K562 (cell line): ENCODE measurements at regions not wholly inside any gene's neighbourhood (a gene's known extent, or its start where the extent isn't known, plus 50 kb on each side); places are given as distances from the start of the nearest gene placed in this dataset.

Source experiments
- ATAC-seq: fragments of 200-7000 bp; cut with Tn5 transposase; 3 replicates; pipeline ENCODE4 v1.9.1; 2020; ENCODE audit warnings: moderate library complexity
- BruUV-seq: library from RNA; stranded (reverse); fragments of 400-500 nt; replicated peaks from 2 replicates; lab custom pipeline; 2021; lab: Mats Ljungman, UMichigan
- CTCF ChIA-PET: fragments of 300-600 bp; formaldehyde crosslinking; extraction: SDS; loops from one replicate; lab custom pipeline; 2021; ENCODE audit warnings: low intra/inter-chr PET ratio; lab: Yijun Ruan, JAX
- POLR2A ChIA-PET: fragments of 300-600, 350-650 bp; sonication (Branson Sonifier 250); formaldehyde crosslinking; extraction: SDS; loops from one replicate; lab custom pipeline; 2021; ENCODE audit warnings: antibody characterized with exemption, inconsistent platforms; lab: Yijun Ruan, JAX
- DNase-seq, 4 experiments: peaks; one replicate each; pipeline versions ENCODE4 v3.0.0 to v3.0.0-alpha.2; 2011 to 2018; ENCODE audit warnings: low spot score in 3 of 4, mixed read lengths in 3 of 4; ENCODE audit errors: extremely low read depth in 1 of 4
- FAIRE-seq: peaks from 2 replicates; lab custom pipeline; 2011; peaks lifted over from hg19 to GRCh38; lab: Jason Lieb, UNC
- H2AFZ ChIP-seq: 2 replicates; pipeline ENCODE4 v1.6.0; 2011; ENCODE audit warnings: low read depth, low read length, control low read depth, inconsistent platforms
- H3K27ac ChIP-seq: fragments of 200-600 bp; 3 replicates; pipeline ENCODE4 v1.8.0; 2011; ENCODE audit warnings: low read depth, mild to moderate bottlenecking, control low read depth, inconsistent platforms, low read length, moderate library complexity, mixed read lengths; ENCODE audit errors: extremely low read depth
- H3K27me3 ChIP-seq, 2 experiments: fragments of 300-600 bp in 1 of 2; 2 replicates in 1 of 2; 3 replicates in 1 of 2; pipeline versions ENCODE4 v1.6.0 to v1.8.0; 2011; ENCODE audit warnings: inconsistent platforms in 2 of 2, low read length in 2 of 2, mild to moderate bottlenecking in 1 of 2, mixed read lengths in 1 of 2, moderate library complexity in 1 of 2; ENCODE audit not compliant: control insufficient read depth in 2 of 2, insufficient read depth in 2 of 2
- H3K36me3 ChIP-seq: fragments of 300-600 bp; 3 replicates; pipeline ENCODE4 v1.8.0; 2011; ENCODE audit warnings: mild to moderate bottlenecking, low read length, inconsistent platforms; ENCODE audit not compliant: control insufficient read depth, insufficient read depth
- H3K4me1 ChIP-seq, 2 experiments: fragments of 200-600 bp in 1 of 2; replicated peaks in 1 of 2; 2 replicates in 1 of 2; 3 replicates in 1 of 2; pipeline versions ENCODE4 v1.5.1 to v1.8.0; 2011; ENCODE audit warnings: inconsistent platforms in 2 of 2, low read length in 2 of 2, mild to moderate bottlenecking in 1 of 2, mixed read lengths in 1 of 2, moderate library complexity in 1 of 2; ENCODE audit not compliant: control insufficient read depth in 2 of 2, insufficient read depth in 2 of 2
- H3K4me2 ChIP-seq: 2 replicates; pipeline ENCODE4 v1.6.1; 2011; ENCODE audit warnings: low read length, control low read depth, inconsistent platforms, mixed read lengths; ENCODE audit not compliant: insufficient read depth
- H3K4me3 ChIP-seq: fragments of 200-600 bp; sonication (generic), shearing (Covaris generic); 2 replicates; pipeline ENCODE4 v1.5.1; 2016; ENCODE audit warnings: control low read depth, inconsistent platforms
- H3K79me2 ChIP-seq: fragments of 200-600 bp; 3 replicates; pipeline ENCODE4 v1.8.0; 2011; ENCODE audit warnings: low read length, inconsistent platforms; ENCODE audit not compliant: control insufficient read depth, insufficient read depth
- H3K9ac ChIP-seq, 2 experiments: 2 replicates each; pipeline versions ENCODE4 v1.6.0 to v1.6.1; 2011; ENCODE audit warnings: low read depth in 2 of 2, low read length in 2 of 2, control low read depth in 1 of 2, inconsistent platforms in 1 of 2, mild to moderate bottlenecking in 1 of 2, mixed read lengths in 1 of 2; ENCODE audit not compliant: insufficient read depth in 1 of 2
- H3K9me1 ChIP-seq: one replicate; pipeline ENCODE4 v1.6.0; 2011; ENCODE audit warnings: inconsistent platforms, mild to moderate bottlenecking, low read length, moderate library complexity; ENCODE audit not compliant: control insufficient read depth, insufficient read depth
- H3K9me3 ChIP-seq: replicated peaks from 2 replicates; pipeline ENCODE4 v1.5.1; 2011; ENCODE audit warnings: low read depth, low read length, inconsistent platforms; ENCODE audit not compliant: control insufficient read depth, insufficient read depth
- H4K20me1 ChIP-seq: replicated peaks from 2 replicates; pipeline ENCODE4 v1.6.1; 2011; ENCODE audit warnings: low read length, inconsistent platforms, mixed read lengths; ENCODE audit not compliant: control insufficient read depth, insufficient read depth
- CBX5 ChIP-seq: IDR thresholded peaks from 2 replicates; pipeline ENCODE4 v1.6.1; 2014; ENCODE audit warnings: low read depth, borderline replicate concordance
- EP300 ChIP-seq: IDR thresholded peaks from 2 replicates; pipeline ENCODE4 v1.6.1; 2012; ENCODE audit warnings: low read length, improper control_type of control experiment
- ETS2 ChIP-seq: IDR thresholded peaks from 2 replicates; pipeline ENCODE4 v1.6.1; 2016; ENCODE audit warnings: borderline replicate concordance, missing genetic modification characterization, mild to moderate bottlenecking, moderate library complexity, missing compliant biosample characterization; ENCODE audit not compliant: poor library complexity, severe bottlenecking
- HOXB6 ChIP-seq: fragments of 250-450 bp; sonication (Bioruptor Pico); IDR thresholded peaks from 2 replicates; pipeline ENCODE4 v1.5.1; 2022; ENCODE audit warnings: mild to moderate bottlenecking, borderline replicate concordance
- ID3 ChIP-seq, 2 experiments: fragments of 250-450 bp in 1 of 2; fragments of 450-650 bp in 1 of 2; sonication (Bioruptor Pico) in 1 of 2; IDR thresholded peaks; 2 replicates each; pipeline versions ENCODE4 v1.6.1 to v1.8.0; 2016 to 2021; ENCODE audit warnings: mild to moderate bottlenecking in 2 of 2, moderate library complexity in 2 of 2, missing compliant biosample characterization in 1 of 2, missing genetic modification characterization in 1 of 2
- MITF ChIP-seq: IDR thresholded peaks from 2 replicates; pipeline ENCODE4 v1.6.1; 2014; ENCODE audit warnings: antibody characterized with exemption
- PATZ1 ChIP-seq: fragments of 250-450 bp; sonication (Bioruptor Pico); IDR thresholded peaks from 2 replicates; pipeline ENCODE4 v1.5.0; 2020; ENCODE audit warnings: mild to moderate bottlenecking, borderline replicate concordance
- PHF21A ChIP-seq: fragments of 450-650 bp; IDR thresholded peaks from 2 replicates; pipeline ENCODE4 v1.6.1; 2017; ENCODE audit warnings: low read depth, borderline replicate concordance
- POLR3A ChIP-seq: IDR thresholded peaks from 2 replicates; pipeline ENCODE4 v1.6.1; 2011; ENCODE audit warnings: borderline replicate concordance, mild to moderate bottlenecking, moderate library complexity; ENCODE audit not compliant: insufficient read length, insufficient read depth; ENCODE audit errors: extremely low read depth
- RAD51 ChIP-seq: fragments of 450-650 bp; IDR thresholded peaks from 2 replicates; pipeline ENCODE4 v1.7.1; 2016; ENCODE audit warnings: low read depth, mild to moderate bottlenecking, borderline replicate concordance
- RHOXF2B ChIP-seq: fragments of 250-450 bp; sonication (Bioruptor Pico); conservative IDR thresholded peaks from 2 replicates; pipeline ENCODE4 v1.5.1; 2021
- SAFB ChIP-seq: fragments of 200-400 bp; formaldehyde crosslinking; IDR thresholded peaks from 2 replicates; pipeline ENCODE4 v1.6.1; 2017; ENCODE audit warnings: low read depth, low read length, borderline replicate concordance
- U2AF2 ChIP-seq: fragments of 200-400 bp; formaldehyde crosslinking; optimal IDR thresholded peaks from 2 replicates; pipeline ENCODE3; 2017; ENCODE audit warnings: low read depth, mild to moderate bottlenecking, low read length
- ZNF311 ChIP-seq: fragments of 250-450 bp; sonication (Bioruptor Pico); IDR thresholded peaks from 2 replicates; pipeline ENCODE4 v1.4.0; 2020; ENCODE audit warnings: mild to moderate bottlenecking, moderate library complexity
- ZNF384 ChIP-seq: IDR thresholded peaks from 2 replicates; pipeline ENCODE4 v1.6.1; 2012; ENCODE audit warnings: low read depth, low read length, improper control_type of control experiment
- ZNF408 ChIP-seq: fragments of 250-450 bp; sonication (Bioruptor Pico); IDR thresholded peaks from 2 replicates; pipeline ENCODE4 v1.4.0; 2020; ENCODE audit warnings: low read depth, mild to moderate bottlenecking, moderate library complexity
- ZSCAN32 ChIP-seq: fragments of 450-650 bp; formaldehyde crosslinking; IDR thresholded peaks from 2 replicates; pipeline ENCODE4 v1.4.0; 2020; ENCODE audit warnings: mild to moderate bottlenecking, moderate library complexity
- WGBS: fragments of 100-300 bp; shearing (Covaris generic); methylation state at CpG from one replicate; pipeline ENCODE4 v1.1.6; 2016; ENCODE audit warnings: low coverage, mixed read lengths; ENCODE audit not compliant: insufficient coverage; ENCODE audit errors: missing lambda C conversion rate; 5-methylcytosine and 5-hydroxymethylcytosine counted together
- in situ Hi-C: fragments of 300-500 bp; cut with MboI; formaldehyde crosslinking; loops from 4 replicates; pipeline ENCODE4 v1.15.0; 2018; ENCODE audit warnings: inconsistent platforms, mixed read lengths
- intact Hi-C: fragments of 100-400 bp; cut with micrococcal nuclease; formaldehyde crosslinking; loops from 2 replicates; pipeline ENCODE4 v1.14.2; 2022

- H3K27ac ChIP-seq = no peak overlapping the region
- H2AFZ ChIP-seq = no peak overlapping the region
- H3K36me3 ChIP-seq = no peaks in the 10 kb centered on the region
- no peak overlapping the region for H3K9ac ChIP-seq
- no peaks in the 10 kb centered on the region for H3K27me3 ChIP-seq
- intact Hi-C loops = no loop called here
- no peaks in the 10 kb centered on the region for H3K4me1 ChIP-seq
- FAIRE-seq (no peak), ATAC-seq (no peak), DNase-seq (no peak)
- POLR2A ChIA-PET = no interaction called here
- in situ Hi-C loops = no loop called here
- no peaks in the 10 kb centered on the region for H4K20me1 ChIP-seq
- CTCF ChIA-PET = no interaction called here
- H3K9me1 ChIP-seq = no peaks in the 10 kb centered on the region
- H3K4me3 ChIP-seq = no peak overlapping the region
- no peaks in the 10 kb centered on the region for H3K79me2 ChIP-seq
- no TSS peak for BruUV-seq
- no peaks in the 10 kb centered on the region for H3K9me3 ChIP-seq
- H3K4me2 ChIP-seq = no peak overlapping the region
- 1% methylated on average over 7 of the region's 7 CpGs for WGBS
- TF ChIP-seq ZNF408 (CRISPR knock-in tag) = no peak
- TF ChIP-seq U2AF2 = no peak
- no peak for TF ChIP-seq PHF21A
- no peak for TF ChIP-seq MITF
- TF ChIP-seq ZSCAN32 (CRISPR knock-in tag) = no peak
- TF ChIP-seq RAD51 = no peak
- TF ChIP-seq RHOXF2B (CRISPR knock-in tag) = no peak
- no peak for TF ChIP-seq PATZ1 (CRISPR knock-in tag)
- TF ChIP-seq ETS2 (tag) = no peak
- TF ChIP-seq ID3 (CRISPR knock-in tag; IDR thresholded peaks at IDR 0.05) = no peak
- no peak for TF ChIP-seq ID3 (tag; IDR thresholded peaks at IDR 0.05)
- TF ChIP-seq HOXB6 = no peak
- TF ChIP-seq ZNF311 (CRISPR knock-in tag) = no peak
- no peak for TF ChIP-seq POLR3A
- TF ChIP-seq ZNF384 = no peak
- no peak for TF ChIP-seq CBX5
- TF ChIP-seq SAFB = no peak
- TF ChIP-seq EP300 = no peak
These were observed 1090.8 kb downstream of the BCL11A start for GRCh38 chr2:59462422-59463197.
